ENCODE measurements at regions not wholly inside any gene's neighbourhood (a gene's known extent, or its start where the extent isn't known, plus 50 kb on each side); places are given as distances from the start of the nearest gene placed in this dataset.
"Not testable (repeated sequence)": the region's sequence is repeated elsewhere in the genome, so short reads cannot be mapped to it uniquely, and the experiment has no call there.

DNA sequence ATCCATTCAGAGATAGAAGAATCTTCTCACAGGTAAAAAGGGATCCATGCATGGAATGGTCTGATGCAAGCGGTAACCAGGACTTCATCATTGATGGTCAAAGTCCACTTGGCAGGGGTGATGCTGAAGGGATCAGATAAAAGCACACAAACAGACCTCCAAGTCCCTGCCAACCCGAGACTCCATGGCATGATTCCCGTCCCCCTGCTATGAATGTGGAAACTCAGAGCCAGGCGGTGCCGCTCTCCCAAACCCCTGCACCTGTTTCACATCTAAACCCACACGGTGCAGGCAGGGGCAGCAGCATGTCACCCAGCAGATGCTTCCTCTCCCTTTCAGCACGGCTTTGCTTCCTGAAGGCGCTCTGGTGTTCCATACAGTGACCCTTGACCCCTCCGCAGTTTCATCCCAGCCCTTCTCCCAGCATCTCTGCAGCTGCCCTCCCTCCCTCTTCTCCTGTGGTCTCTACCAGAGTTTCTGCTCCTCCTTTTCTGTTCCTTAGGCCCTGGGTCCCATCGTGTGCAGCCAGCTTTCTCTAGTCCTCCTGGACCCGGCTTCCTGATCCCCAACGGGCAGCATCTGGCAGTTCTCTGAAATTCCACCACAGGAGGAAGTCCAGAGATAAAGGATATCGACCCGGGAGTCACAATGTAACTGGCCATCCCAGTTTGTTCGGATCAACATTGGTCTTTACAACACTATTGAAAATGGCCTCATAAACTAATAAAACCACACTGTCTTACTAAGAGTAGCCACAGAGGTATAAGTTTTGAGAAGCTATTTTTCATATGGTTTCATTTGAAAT is 235.0 kb downstream of the TTLL2 start:
- DNase-seq (ENCODE audit: low spot score): no peak

DNA sequence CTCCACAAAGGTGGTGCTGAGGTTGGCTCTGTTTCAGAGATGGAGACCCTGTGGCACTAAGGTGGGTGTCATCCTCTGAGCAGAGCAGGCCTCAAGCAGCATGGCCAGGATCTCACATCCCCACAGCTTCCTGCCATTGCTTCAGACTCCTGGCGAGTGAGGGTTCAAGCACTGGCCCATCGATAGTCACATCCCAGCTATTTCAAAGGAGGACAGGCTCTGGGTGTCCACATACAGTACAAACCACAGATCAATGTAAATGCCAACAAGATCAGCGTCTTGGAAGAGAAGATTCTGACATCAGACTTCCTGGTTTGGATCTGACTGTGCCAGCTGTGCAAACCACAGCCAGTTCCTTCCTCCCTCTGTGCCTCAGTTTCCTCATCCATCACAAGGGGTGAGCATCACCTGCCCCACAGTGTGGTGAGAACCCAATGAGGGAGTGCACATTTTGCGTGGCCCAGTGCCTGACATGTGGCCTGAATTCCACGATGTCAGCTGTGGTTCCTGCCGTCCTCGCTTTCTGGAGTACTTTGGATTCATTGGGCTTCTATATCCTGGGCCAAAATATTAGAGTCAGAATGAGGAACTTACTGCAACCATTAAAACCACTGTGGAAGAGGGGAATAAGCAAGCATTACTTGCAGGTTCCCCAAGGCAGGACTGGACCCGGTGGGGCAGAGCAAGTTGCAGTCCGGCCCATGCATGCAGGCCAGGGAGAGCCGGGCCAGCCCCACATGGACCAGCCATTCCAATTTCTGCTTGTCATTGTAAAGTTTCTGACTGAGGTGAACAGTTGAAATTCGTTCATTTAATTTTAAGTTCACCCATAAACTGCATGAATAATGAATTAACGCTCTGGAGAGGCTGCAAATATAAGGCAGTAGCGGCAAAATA is 236.0 kb downstream of the TTLL2 start:
- DNase-seq (ENCODE audit: low spot score): no peak

DNA sequence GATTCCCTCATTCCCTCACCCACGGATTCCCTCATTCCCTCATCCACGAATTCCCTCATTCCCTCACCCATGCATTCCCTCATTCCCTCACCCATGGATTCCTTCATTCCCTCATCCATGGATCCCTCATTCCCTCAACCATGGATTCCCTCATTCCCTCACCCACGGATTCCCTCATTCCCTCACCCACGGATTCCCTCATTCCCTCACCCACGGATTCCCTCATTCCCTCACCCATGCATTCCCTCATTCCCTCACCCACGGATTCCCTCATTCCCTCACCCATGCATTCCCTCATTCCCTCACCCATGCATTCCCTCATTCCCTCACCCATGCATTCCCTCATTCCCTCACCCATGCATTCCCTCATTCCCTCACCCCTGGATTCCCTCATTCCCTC is 238.0 kb downstream of the TTLL2 start:
- DNase-seq (ENCODE audit: low spot score): not testable (repeated sequence)

DNA sequence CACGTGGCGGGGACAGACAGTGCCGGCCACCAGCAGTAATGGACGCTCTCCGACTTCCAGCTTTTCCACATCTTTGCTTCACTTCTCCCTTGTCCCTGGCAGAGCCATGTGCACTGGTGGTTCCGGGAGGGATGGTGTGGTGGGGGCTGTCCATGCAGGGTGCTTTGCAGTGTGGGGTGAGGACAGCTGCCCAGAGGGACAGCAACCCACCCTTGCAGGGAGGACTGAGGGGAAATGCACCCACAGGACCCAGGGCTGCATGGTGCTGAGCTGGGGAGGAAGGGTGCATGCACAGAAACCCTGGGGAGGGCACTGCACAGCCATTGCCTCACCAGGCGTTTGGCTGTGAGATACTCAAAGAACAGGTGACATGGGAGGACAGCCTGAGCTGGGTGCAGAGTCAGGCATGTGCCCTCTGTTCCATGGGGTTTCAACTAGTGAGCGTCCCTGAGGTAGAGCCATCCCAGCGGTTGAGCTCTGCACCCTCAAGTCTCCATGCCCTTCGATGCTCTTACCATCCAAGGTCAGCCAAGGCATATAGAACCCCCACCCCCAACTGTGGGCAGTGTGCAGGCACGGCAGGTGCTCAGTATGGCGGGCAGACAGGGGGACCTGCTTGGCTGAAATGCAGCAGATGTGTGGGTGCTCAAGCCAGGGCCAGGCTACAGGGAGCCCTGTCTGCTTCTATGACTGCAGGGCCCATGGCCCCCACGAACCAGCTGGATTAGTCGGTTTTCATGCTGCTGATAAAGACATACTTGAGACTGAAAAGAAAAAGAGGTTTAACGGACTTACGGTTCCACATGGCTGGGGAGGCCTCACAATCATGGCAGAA is 239.7 kb downstream of the TTLL2 start:
- DNase-seq (ENCODE audit: low spot score): no peak

DNA sequence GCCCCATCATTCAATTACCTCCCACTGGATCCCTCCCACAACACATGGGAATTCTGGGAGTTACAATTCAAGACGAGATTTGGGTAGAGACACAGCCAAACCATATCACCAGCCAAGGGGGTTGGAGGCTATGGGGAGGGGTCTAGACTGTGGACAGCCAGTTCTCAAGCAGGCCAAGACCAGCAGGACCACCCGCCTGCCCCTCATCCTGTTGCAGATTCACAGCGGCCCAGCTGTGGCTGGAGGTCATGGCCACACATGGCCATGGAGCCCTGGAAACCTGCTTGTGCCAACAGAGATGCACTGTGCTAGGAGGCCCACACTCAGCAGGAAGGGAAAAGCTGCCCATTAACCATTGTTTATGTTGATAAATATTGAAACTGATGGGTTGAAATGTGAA is 240.5 kb downstream of the TTLL2 start:
- DNase-seq (ENCODE audit: low spot score): no peak

DNA sequence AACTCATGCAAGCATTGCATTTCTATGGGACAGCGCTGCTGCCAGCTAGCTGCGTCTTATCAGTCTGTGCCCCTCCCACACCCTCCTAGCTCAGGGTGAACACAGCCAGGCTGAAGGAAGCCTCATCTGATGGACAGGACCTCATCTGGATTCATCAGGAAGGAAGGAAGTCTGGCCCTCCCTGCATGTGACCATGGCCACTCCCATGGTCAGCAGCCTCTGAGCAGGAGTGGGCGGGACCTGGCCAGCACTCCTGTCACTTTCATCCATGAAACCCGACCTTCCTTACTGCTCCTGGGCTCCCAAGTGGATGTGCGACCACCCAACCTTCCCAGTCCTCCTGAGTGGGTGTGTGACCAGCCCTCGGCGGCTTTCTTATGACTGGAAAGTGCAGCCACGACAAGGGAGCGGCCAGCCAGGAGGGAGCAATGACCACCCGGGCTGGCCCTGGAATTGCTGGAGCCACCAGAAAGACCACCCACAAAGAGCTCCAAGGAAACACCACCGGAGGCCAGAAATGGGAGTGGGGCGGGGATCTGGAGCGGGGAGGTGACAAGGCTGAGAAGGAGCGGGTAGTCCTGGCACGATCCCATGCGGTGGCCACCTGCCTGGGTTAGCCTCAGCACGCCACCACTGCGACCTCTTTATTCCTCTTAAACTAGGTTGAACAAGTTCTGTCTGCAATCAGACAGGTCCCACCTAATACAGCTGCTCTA is 241.2 kb downstream of the TTLL2 start:
- DNase-seq (ENCODE audit: low spot score): peak; percentile 85

DNA sequence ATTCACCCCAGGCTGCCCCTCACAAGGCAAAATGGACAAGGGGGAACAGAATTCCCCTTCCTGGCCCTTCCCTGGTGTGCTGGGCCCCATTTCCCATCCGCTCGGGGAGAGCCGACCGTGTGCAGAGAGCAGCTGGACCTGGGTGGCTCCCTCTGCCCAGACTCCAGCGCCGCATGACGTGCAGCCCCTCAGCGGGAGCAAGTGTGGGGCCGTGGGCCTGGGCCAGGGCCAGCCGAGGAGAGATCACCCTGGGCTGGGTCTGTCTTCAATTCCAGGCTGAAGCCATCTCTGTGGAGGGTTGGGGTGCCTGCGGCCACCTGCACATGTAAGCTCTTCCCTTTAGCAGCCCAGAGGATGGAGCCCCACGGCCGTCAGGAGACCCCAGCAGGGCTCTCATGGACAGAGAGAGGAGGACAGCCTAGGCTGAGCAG is 241.8 kb downstream of the TTLL2 start:
- no peak for DNase-seq (ENCODE audit: low spot score)

DNA sequence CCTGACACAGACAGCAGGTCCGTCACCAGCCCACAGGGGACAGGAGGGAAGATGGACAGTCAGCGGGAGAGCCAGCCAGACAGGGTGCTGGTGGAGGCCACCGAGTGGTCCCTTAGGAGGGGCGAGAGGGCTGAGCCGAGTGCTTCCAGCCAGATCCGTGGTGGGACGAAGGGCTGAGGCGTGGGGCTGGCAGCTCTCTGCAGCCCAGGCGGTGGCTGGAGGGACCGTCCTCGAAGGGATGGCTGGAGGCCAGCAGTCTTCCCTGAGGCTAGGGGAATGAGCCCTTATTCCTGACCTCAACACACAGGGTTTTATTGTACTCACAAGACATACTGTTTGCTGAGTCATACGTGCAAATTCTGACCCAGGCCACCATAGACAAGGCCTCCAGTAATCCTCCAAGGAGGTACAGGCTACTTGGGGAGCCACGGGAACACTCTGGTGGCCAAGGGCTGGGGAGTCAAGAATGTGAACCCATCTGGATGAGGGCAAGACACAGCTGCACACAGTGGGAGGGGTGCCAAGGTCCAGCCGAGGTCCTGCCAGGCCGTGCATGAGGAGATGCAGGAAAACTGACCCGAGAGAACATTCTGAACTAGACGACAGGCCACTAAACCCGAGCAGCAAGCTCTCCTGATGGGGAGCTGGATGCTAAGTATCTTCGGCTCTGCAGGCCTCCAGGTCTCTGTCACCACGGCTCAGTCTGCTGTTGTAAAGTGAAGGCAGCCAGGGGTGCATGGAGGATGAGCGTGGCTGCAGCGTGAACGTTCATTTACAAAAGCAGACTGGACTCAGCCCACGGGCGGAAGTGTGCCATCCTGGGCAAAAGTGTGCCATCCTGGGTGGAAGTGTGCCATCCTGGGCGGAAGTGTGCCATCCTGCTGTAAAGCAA is 242.5 kb downstream of the TTLL2 start:
- no peak for DNase-seq (ENCODE audit: low spot score)

DNA sequence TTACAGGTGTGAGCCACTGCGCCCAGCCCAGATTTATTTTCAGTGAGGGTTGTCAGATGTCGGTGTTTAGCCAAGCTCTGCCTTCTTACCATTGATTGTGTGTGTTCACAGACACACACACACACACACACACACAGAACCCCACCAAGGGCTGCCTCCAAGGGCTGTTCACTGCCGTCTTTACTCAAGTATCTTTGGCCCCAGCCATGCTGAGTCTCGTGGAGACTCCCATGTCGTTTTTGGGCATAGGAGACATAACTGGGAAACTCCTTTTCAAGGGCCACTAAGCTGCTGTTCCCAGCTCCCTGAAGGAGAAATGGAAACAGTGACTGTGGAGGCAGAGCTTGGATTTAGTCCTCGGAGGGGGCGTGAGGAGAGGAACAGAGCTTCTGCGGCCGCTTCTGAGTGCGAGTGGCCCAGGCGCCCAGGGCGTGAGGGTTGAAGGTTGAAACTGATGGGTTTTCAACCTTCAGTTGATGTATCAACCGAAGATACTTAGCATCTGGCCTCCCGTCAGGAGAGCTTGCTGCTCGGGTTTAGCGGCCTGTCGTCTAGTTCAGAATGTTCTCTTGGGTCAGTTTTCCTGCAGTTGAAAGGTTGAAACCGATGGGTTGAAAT is 243.6 kb downstream of the TTLL2 start:
- DNase-seq (ENCODE audit: low spot score): no peak

DNA sequence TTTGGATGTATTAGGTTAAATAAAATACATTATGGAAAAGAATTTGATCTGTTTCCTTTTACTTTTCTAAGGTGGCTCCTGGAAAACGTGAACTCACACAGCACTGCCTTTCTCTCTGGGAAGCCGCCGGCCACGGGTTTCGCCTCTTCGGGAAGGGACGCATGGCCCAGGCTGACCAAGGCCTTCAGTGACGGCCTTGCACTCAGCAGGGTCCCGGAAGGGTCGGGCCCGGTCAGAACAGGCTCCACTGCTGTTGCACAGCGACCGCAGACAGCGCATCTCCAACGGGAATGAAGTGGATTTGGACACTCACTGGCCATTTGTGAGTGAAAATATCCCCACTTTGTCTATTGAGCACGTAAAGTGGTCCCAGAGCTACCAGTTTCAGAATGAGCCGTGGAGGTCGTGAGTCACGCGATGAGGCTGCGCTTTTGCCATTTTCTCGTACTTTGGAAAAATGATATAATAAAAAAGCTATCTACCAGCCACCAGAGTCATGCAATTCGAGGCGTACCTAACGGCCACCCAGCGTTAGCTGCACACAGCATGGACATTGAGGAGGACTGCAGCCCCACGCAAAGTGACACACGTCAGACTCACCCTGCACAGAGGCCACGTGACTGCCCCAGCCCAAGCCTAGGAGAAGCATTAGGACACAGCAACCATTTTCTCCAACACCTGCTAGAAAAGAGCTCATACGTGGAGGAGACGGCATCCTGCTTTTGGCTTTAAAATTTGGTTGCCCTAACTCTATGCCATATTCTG is 244.3 kb downstream of the TTLL2 start:
- DNase-seq (ENCODE audit: low spot score): no peak

DNA sequence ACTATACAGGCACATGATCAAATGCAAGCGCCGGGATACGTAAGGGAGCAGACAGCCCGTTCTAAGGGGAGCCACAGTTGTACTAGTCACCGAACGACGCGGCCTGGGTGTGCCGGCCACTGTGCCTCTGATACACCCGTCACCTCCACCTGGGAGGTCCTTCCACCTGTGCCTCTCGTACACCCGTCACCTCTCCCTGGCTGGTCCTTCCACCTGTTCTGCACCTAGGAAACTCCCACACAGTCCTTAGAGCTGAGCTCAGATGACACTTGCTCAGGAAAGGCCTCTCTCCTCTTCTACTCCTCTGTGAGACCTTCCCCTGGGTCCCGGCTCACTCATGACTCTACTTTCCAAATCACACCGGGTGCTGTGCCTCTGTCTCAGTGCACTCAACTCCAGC is 245.0 kb downstream of the TTLL2 start:
- DNase-seq (ENCODE audit: low spot score): no peak

DNA sequence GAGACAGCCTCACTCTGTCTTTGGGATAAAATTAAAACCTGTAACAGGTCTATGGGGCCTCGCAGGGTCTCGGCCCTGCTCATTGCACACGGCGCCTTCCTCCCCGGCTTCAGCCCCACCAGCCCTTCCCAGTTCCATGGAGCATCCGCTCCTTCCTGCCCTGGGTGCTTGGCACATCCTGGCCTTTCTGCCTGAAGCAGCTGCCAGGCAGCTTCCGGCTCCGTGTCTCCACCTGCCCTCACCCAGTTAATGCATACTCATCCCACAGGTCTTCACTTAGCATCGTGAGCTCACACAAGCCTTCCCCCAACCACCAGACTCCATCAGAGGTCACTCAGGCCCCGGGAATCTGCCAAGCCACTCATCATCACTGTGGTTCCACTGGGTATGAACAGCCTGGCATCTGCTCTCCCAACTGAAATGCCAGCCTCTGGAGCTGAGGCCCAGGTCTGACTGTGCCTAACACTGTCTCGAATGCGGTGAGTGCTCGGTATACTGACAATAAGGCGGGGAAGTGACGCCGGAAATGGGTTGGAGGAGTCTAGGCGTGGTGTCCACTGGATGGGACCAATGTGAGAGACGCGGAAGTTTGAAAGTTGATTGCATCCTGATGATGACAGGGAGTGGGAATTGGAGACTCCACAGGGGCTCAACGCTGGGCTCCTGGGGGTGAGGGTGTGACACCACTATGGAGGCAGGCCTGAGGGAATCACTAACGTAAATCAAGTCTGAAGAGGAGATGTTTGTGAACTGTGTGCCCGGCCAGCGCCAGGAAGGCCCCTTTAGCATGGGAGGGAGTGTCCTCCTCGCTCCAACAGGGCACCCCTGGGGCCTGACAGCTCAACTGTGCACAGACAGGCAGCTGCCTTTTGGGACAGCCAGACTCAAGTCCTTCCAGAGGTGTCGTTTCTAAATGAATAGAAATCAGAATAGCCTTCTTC is 245.8 kb downstream of the TTLL2 start:
- no peak for DNase-seq (ENCODE audit: low spot score)

DNA sequence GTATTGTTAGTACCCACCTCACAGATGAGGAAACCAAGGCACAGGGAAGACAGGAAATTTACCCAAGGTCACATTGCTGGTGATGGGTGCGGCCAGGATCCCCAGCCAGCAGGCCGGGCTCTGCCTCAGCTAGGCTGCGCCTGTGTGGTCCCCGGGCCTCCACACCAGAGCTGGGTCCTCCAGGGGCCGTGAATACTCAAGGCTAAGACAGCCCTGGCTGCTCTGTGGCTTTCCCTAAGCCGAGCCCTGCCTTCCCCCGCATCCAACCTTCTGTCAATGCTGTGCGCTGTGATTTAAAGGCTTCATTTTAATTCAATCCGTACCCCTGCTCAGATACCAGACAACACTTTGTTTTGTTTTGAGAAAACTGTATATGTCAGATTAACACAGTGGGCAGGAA is 246.7 kb downstream of the TTLL2 start:
- DNase-seq (ENCODE audit: low spot score): no peak

DNA sequence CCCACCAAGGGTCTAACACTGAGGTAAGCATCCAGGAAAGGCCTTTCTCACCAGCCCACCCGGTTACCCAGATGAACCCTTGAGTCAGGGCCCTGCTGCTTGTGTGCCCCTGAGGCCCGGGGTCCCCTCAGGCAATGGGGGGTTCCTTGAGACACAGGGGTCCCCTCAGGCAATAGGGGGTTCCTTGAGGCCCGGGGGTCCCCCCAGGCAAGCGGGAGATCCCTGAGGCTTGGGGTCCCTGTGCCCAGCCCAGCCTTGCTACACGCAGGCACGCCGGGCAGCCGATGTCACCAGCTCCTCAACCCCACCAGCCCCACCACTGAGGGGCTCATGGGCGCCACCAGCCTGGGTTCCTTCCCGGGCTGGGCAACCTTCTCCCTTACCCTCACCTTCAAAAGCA is 247.2 kb downstream of the TTLL2 start:
- no peak for DNase-seq (ENCODE audit: low spot score)

DNA sequence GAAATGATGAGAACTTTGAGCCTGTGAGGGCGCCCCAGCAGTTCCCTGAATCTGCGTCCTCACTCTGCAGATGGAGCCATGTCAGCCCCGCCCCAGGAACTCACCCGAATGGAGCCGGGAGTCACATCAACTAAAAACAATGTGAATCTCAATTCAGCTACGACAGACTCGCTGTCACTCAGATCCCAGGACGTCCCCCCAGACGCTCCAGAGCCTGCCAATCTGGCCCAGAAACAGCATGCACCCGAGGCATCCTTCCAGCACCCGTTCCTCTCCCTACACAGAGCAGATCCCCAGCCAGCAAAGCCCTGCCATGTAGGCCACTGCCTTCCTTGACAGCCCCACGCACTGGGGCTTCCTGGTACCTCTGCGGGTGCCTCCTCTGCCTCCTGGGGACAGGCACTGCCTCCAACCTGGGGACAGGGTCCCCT is 248.0 kb downstream of the TTLL2 start:
- DNase-seq (ENCODE audit: low spot score): no peak

DNA sequence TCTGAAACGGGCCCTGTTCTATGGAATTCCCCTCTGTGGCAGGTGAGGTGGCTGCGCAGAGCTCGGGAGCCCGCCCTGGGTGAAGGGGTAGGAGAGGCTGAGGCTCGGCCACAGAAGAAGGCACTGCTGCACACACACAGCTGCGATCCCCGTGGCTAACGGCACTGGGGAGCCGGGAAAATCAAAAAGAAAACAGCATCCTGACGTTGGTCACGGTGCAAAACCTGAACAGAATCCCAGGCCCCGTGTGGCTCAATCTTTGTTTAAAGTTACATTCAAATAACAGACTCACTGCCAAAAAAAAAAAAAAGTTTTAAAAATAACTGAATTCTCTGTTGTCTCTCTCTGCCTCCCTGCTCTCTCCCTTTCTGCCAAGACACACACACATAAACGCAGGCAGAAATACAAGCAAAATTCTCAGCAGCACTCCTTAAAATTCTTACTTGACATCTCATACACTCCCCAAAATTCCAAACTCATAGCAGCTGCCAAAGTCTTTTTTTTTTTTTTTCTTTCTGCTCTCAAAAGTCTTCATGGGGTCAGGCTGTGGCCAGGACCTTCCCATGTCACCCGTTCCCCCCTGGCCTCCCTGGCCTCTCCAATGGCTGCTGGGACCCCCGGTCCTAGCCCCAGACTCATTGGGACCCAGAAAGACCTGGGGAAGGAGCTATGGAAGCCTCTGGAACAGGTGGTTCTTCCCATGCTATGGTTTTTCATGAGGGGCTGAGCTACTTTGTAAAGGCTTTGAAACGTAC is 248.8 kb downstream of the TTLL2 start:
- no peak for DNase-seq (ENCODE audit: low spot score)

Measured in mesenteric fat pad (tissue), 1 donor.